GM23338 (cell line): ENCODE measurements at regions not wholly inside any gene's neighbourhood (a gene's known extent, or its start where the extent isn't known, plus 50 kb on each side); places are given as distances from the start of the nearest gene placed in this dataset.

ENCODE experiments used
- ATAC-seq: fragments of 200-7000 bp; cut with Tn5 transposase; 3 replicates; pipeline ENCODE4 v1.9.1; 2020
- DNase-seq: peaks from one replicate; pipeline ENCODE4 v3.0.0-alpha.2; 2015; ENCODE audit warnings: low spot score
- H2AFZ ChIP-seq: fragments of 200-600 bp; sonication (generic); 2 replicates; pipeline ENCODE4 v1.8.0; 2016; ENCODE audit warnings: antibody characterized with exemption, mild to moderate bottlenecking, moderate library complexity
- H3F3A ChIP-seq: fragments of 200-600 bp; sonication (generic); replicated peaks from 2 replicates; pipeline ENCODE4 v1.8.0; 2017; ENCODE audit warnings: antibody characterized with exemption, mixed run types, low read depth
- H3K27ac ChIP-seq: fragments of 200-600 bp; sonication (generic); 2 replicates; pipeline ENCODE4 v1.6.1; 2016; ENCODE audit warnings: low read depth
- H3K27me3 ChIP-seq: fragments of 200-600 bp; sonication (generic); 2 replicates; pipeline ENCODE4 v1.8.0; 2016; ENCODE audit warnings: mild to moderate bottlenecking, mixed run types, moderate library complexity; ENCODE audit not compliant: insufficient read depth
- H3K36me3 ChIP-seq: fragments of 200-600 bp; sonication (generic); 2 replicates; pipeline ENCODE4 v1.8.0; 2016; ENCODE audit warnings: mild to moderate bottlenecking; ENCODE audit not compliant: insufficient read depth
- H3K4me1 ChIP-seq: fragments of 200-600 bp; sonication (generic); 2 replicates; pipeline ENCODE4 v1.8.0; 2016; ENCODE audit warnings: mild to moderate bottlenecking, moderate library complexity; ENCODE audit not compliant: insufficient read depth
- H3K4me2 ChIP-seq: fragments of 200-600 bp; sonication (generic); 2 replicates; pipeline ENCODE4 v1.7.1; 2017; ENCODE audit warnings: mixed run types
- H3K4me3 ChIP-seq: fragments of 200-600 bp; sonication (generic); 2 replicates; pipeline ENCODE4 v1.6.1; 2016; ENCODE audit warnings: mixed run types
- H3K79me2 ChIP-seq: fragments of 200-600 bp; sonication (generic); replicated peaks from 2 replicates; pipeline ENCODE4 v1.8.0; 2017; ENCODE audit warnings: mild to moderate bottlenecking; ENCODE audit not compliant: insufficient read depth
- H3K9me2 ChIP-seq: fragments of 200-600 bp; sonication (generic); 2 replicates; pipeline ENCODE4 v1.8.0; 2017; ENCODE audit not compliant: insufficient read depth
- H4K20me1 ChIP-seq: fragments of 200-600 bp; sonication (generic); replicated peaks from 2 replicates; pipeline ENCODE4 v1.8.0; 2017; ENCODE audit warnings: mild to moderate bottlenecking; ENCODE audit not compliant: insufficient read depth
- H3K27ac Mint-ChIP-seq: 2 replicates; pipeline ENCODE4 v1.8.0; 2020; ENCODE audit warnings: inconsistent platforms, mild to moderate bottlenecking, moderate library complexity, mixed read lengths
- H3K27me3 Mint-ChIP-seq: 3 replicates; pipeline ENCODE4 v1.8.0; 2022; ENCODE audit warnings: low read depth, mild to moderate bottlenecking, moderate library complexity, mixed read lengths, inconsistent platforms; ENCODE audit not compliant: insufficient read depth, poor library complexity
- H3K36me3 Mint-ChIP-seq: 3 replicates; pipeline ENCODE4 v1.8.0; 2021; ENCODE audit warnings: low read depth, mild to moderate bottlenecking, inconsistent platforms, moderate library complexity, mixed read lengths
- H3K4me1 Mint-ChIP-seq: 3 replicates; pipeline ENCODE4 v1.8.0; 2020; ENCODE audit warnings: mild to moderate bottlenecking, inconsistent platforms, mixed read lengths
- H3K4me3 Mint-ChIP-seq: 3 replicates; pipeline ENCODE4 v1.8.0; 2021; ENCODE audit warnings: moderate library complexity, mild to moderate bottlenecking, inconsistent platforms, mixed read lengths
- H3K9me3 Mint-ChIP-seq: 3 replicates; pipeline ENCODE4 v1.8.0; 2020; ENCODE audit warnings: moderate library complexity, mild to moderate bottlenecking, inconsistent platforms, mixed read lengths
- CREB1 ChIP-seq: fragments of 250-450 bp; sonication (Bioruptor Pico); IDR thresholded peaks from 2 replicates; pipeline ENCODE4 v1.5.0; 2020; ENCODE audit warnings: low read depth, mild to moderate bottlenecking, moderate library complexity
- CTCF ChIP-seq, 2 experiments: fragments of 200-600 bp in 1 of 2; sonication (generic) in 1 of 2; conservative IDR thresholded peaks; 2 replicates each; pipeline versions ENCODE4 v1.5.1 to v1.6.1; 2016 to 2017; ENCODE audit warnings: antibody characterized with exemption in 2 of 2, low read depth in 2 of 2, mild to moderate bottlenecking in 2 of 2, moderate library complexity in 1 of 2
- EZH2phosphoT487 ChIP-seq: fragments of 200-600 bp; sonication (generic); IDR thresholded peaks from one replicate; pipeline ENCODE4 v1.8.1; 2018; ENCODE audit warnings: antibody characterized with exemption; ENCODE audit not compliant: unreplicated experiment
- JUNB ChIP-seq: IDR thresholded peaks from one replicate; pipeline ENCODE4 v1.6.1; 2016; ENCODE audit warnings: antibody characterized with exemption; ENCODE audit not compliant: unreplicated experiment
- NANOG ChIP-seq: IDR thresholded peaks from 2 replicates; pipeline ENCODE4 v1.6.1; 2016; ENCODE audit warnings: antibody characterized with exemption, borderline replicate concordance
- POLR2AphosphoS5 ChIP-seq: IDR thresholded peaks from 2 replicates; pipeline ENCODE4 v1.6.1; 2016; ENCODE audit warnings: antibody characterized with exemption, low read depth
- REST ChIP-seq: IDR thresholded peaks from one replicate; pipeline ENCODE4 v1.6.1; 2018; ENCODE audit warnings: antibody characterized with exemption; ENCODE audit not compliant: unreplicated experiment
- STAT1 ChIP-seq: IDR thresholded peaks from one replicate; pipeline ENCODE4 v1.6.1; 2016; ENCODE audit warnings: antibody characterized with exemption; ENCODE audit not compliant: unreplicated experiment
- ZNF114 ChIP-seq: fragments of 250-450 bp; sonication (Bioruptor Pico); IDR thresholded peaks from 2 replicates; pipeline ENCODE4 v1.5.0; 2020; ENCODE audit warnings: mild to moderate bottlenecking, moderate library complexity
- ZNF331 ChIP-seq: fragments of 250-450 bp; sonication (Bioruptor Pico); IDR thresholded peaks from 2 replicates; pipeline ENCODE4 v1.5.0; 2020; ENCODE audit warnings: low read depth, mild to moderate bottlenecking, moderate library complexity
- ZNF462 ChIP-seq: fragments of 250-450 bp; sonication (Bioruptor Pico); IDR thresholded peaks from 2 replicates; pipeline ENCODE4 v1.5.0; 2020; ENCODE audit warnings: mild to moderate bottlenecking, moderate library complexity

GRCh38 chr3:187848401-187848800 lies 103.1 kb upstream of the BCL6 start (continued):
- TF ChIP-seq ZNF462 (no peak), STAT1 (no peak), CTCF (conservative IDR thresholded peaks at IDR 0.05; ENCODE audit: low read depth in 2 of 2) (no peak), ZNF114 (CRISPR knock-in tag) (no peak), NANOG (no peak), POLR2AphosphoS5 (no peak), EZH2phosphoT487 (no peak)

- Mint-ChIP-seq H3K27ac (no peak overlapping the region), H3K36me3 (peaks cover 12% of the 10 kb centered on the region; the same call in 2 of the 3 replicates), H3K27me3 (no peaks in the 10 kb centered on the region), H3K4me1 (no peaks in the 10 kb centered on the region), H3K4me3 (no peak overlapping the region), H3K9me3 (peaks cover 10% of the 10 kb centered on the region; the same call in 2 of the 3 replicates)
- H3K27me3 ChIP-seq = no peaks in the 10 kb centered on the region
- H3K79me2 ChIP-seq = no peaks in the 10 kb centered on the region
- ATAC-seq (no peak), DNase-seq (no peak)
- no peak overlapping the region for H3K4me2 ChIP-seq
- H3K36me3 ChIP-seq = no peaks in the 10 kb centered on the region; the same call in 1 of the 2 replicates
- no peak overlapping the region for H3K27ac ChIP-seq
- no peaks in the 10 kb centered on the region for H4K20me1 ChIP-seq
- no peaks in the 10 kb centered on the region for H3K4me1 ChIP-seq
- no peak overlapping the region for H3K4me3 ChIP-seq
- no peaks in the 10 kb centered on the region for H3F3A ChIP-seq
- H2AFZ ChIP-seq = no peak overlapping the region
- H3K9me2 ChIP-seq = 0 out of 2 replicates have a peak, but pooled peaks cover 4% of the 10 kb centered on the region
- TF ChIP-seq REST (no peak), ZNF331 (CRISPR knock-in tag) (no peak), CREB1 (no peak), STAT1 (no peak), JUNB (no peak), ZNF114 (CRISPR knock-in tag) (no peak), NANOG (no peak), CTCF (conservative IDR thresholded peaks at IDR 0.05; ENCODE audit: low read depth in 2 of 2) (no peak)
Measured at GRCh38 chr3:187849016-187849654, 103.9 kb upstream of the BCL6 start.
